T-helper 1 cell (primary cell): ENCODE measurements at regions not wholly inside any gene's neighbourhood (a gene's known extent, or its start where the extent isn't known, plus 50 kb on each side); places are given as distances from the start of the nearest gene placed in this dataset.
"Not testable (repeated sequence)": the region's sequence is repeated elsewhere in the genome, so short reads cannot be mapped to it uniquely, and the experiment has no call there.

Source experiments
- DNase-seq, 5 donors: peaks; one replicate each; pipeline ENCODE4 v3.0.0-alpha.2; 2012 to 2020

- DNase-seq = not testable (repeated sequence)
Measured at GRCh38 chr7:65519751-65520150, 146.1 kb downstream of the ZNF92 start.

- not testable (repeated sequence) for DNase-seq
Measured at GRCh38 chr7:65545465-65546161, 172.0 kb downstream of the ZNF92 start.

- DNase-seq = not testable (repeated sequence)
Measured at GRCh38 chr7:65549589-65550443, 176.2 kb downstream of the ZNF92 start.

GRCh38 chr7:65550444-65550809 is 176.8 kb downstream of the ZNF92 start:
- not testable (repeated sequence) for DNase-seq

GRCh38 chr7:65551042-65551441 is 177.4 kb downstream of the ZNF92 start:
- DNase-seq = not testable (repeated sequence)

- not testable (repeated sequence) for DNase-seq
Measured at GRCh38 chr7:65554553-65555476, 181.2 kb downstream of the ZNF92 start.

GRCh38 chr7:65558584-65558983 is 184.9 kb downstream of the ZNF92 start:
- peak in 1 of 5 donors; percentile 0 for DNase-seq

- not testable (repeated sequence) for DNase-seq
Measured at GRCh38 chr7:65561786-65562372, 188.2 kb downstream of the ZNF92 start.

- not testable (repeated sequence) for DNase-seq
Measured at GRCh38 chr7:65562522-65562921, 188.9 kb downstream of the ZNF92 start.

- not testable (repeated sequence) for DNase-seq
Measured at GRCh38 chr7:65563333-65563732, 189.7 kb downstream of the ZNF92 start.

- DNase-seq = not testable (repeated sequence)
Measured at GRCh38 chr7:65568226-65568625, 194.6 kb downstream of the ZNF92 start.

GRCh38 chr7:65570990-65571389 is 197.3 kb downstream of the ZNF92 start:
- DNase-seq = not testable (repeated sequence)

- DNase-seq = peak in 1 of 5 donors; percentile 1
Measured at GRCh38 chr7:65572581-65572980, 198.9 kb downstream of the ZNF92 start.

GRCh38 chr7:65576370-65576769 is 202.7 kb downstream of the ZNF92 start:
- DNase-seq = not testable (repeated sequence)

GRCh38 chr7:65582518-65583119 is 209.0 kb downstream of the ZNF92 start:
- DNase-seq = not testable (repeated sequence)

- DNase-seq = not testable (repeated sequence)
Measured at GRCh38 chr7:65602495-65602894, 228.8 kb downstream of the ZNF92 start.

GRCh38 chr7:65609131-65609530 is 235.5 kb downstream of the ZNF92 start:
- no peak for DNase-seq

GRCh38 chr7:65613644-65614289 is 240.1 kb downstream of the ZNF92 start:
- DNase-seq = not testable (repeated sequence)

GRCh38 chr7:65616111-65616510 is 242.5 kb downstream of the ZNF92 start:
- DNase-seq = not testable (repeated sequence)

- not testable (repeated sequence) for DNase-seq
Measured at GRCh38 chr7:65620216-65620615, 246.6 kb downstream of the ZNF92 start.

GRCh38 chr7:65621580-65622201 is 248.0 kb downstream of the ZNF92 start:
- DNase-seq = not testable (repeated sequence)
